Peyer's patch (tissue), 4 donors: ENCODE measurements at regions not wholly inside any gene's neighbourhood (a gene's known extent, or its start where the extent isn't known, plus 50 kb on each side); places are given as distances from the start of the nearest gene placed in this dataset.

Experiments used
- CTCF ChIP-seq, 6 experiments: fragments of 450-650 bp in 4 of 6; fragments of 200-600 bp in 2 of 6; sonication (generic) in 1 of 6; IDR thresholded peaks; one replicate each; pipeline ENCODE4 v1.5.1; 2017 to 2019; ENCODE audit warnings: antibody characterized with exemption in 6 of 6, mild to moderate bottlenecking in 3 of 6, moderate library complexity in 1 of 6
- POLR2A ChIP-seq, 2 donors: fragments of 450-650 bp; IDR thresholded peaks; one replicate each; pipeline ENCODE4 v1.5.1; 2017; ENCODE audit warnings: antibody characterized with exemption in 2 of 2, mild to moderate bottlenecking in 2 of 2, moderate library complexity in 2 of 2

GRCh38 chrX:22399437-22400192, 126.9 kb downstream of the CBLL2 start:
- TF ChIP-seq CTCF (IDR thresholded peaks at IDR 0.05) = no peak
- TF ChIP-seq POLR2A (IDR thresholded peaks at IDR 0.05) = no peak
